ENCODE measurements at regions not wholly inside any gene's neighbourhood (a gene's known extent, or its start where the extent isn't known, plus 50 kb on each side); places are given as distances from the start of the nearest gene placed in this dataset.

GRCh38 chr7:12984117-12984516 is 296.7 kb downstream of the ARL4A start:
- no peaks in the 10 kb centered on the region for H3K27me3 ChIP-seq (ENCODE audit: control insufficient read depth, insufficient read depth, low read length)
- H3K36me3 ChIP-seq (ENCODE audit: control insufficient read depth in 2 of 3, insufficient read depth in 3 of 3, low read length in 3 of 3): no peaks in the 10 kb centered on the region
- no peak for TF ChIP-seq CTCF (IDR thresholded peaks at IDR 0.05; ENCODE audit: borderline replicate concordance, extremely low read depth, insufficient read depth)
- no peak overlapping the region for H3K4me3 ChIP-seq (ENCODE audit: low read length in 3 of 3)
- peak in 1 of 5 donors; percentile 11 for DNase-seq
- no peak overlapping the region for H3K27ac ChIP-seq (ENCODE audit: low read depth in 2 of 2, low read length in 2 of 2)
- H3K9me3 ChIP-seq (ENCODE audit: control insufficient read depth in 2 of 3, insufficient read depth in 1 of 3, low read length in 3 of 3): no peaks in the 10 kb centered on the region
- no peak overlapping the region for H3K9ac ChIP-seq (ENCODE audit: low read length in 3 of 3)
- H3K4me1 ChIP-seq (ENCODE audit: control insufficient read depth in 2 of 3, insufficient read depth in 2 of 3, low read depth in 1 of 3, low read length in 3 of 3): no peaks in the 10 kb centered on the region
- FAIRE-seq: no peak
- intact Hi-C loops (cut with DNase I): no loop called here

GRCh38 chr7:12985228-12985627 is 297.8 kb downstream of the ARL4A start:
- TF ChIP-seq CTCF (IDR thresholded peaks at IDR 0.05; ENCODE audit: borderline replicate concordance, extremely low read depth, insufficient read depth): no peak
- H3K4me1 ChIP-seq (ENCODE audit: control insufficient read depth in 2 of 3, insufficient read depth in 2 of 3, low read depth in 1 of 3, low read length in 3 of 3): no peaks in the 10 kb centered on the region
- H3K9ac ChIP-seq (ENCODE audit: low read length in 3 of 3): no peak overlapping the region
- no peaks in the 10 kb centered on the region for H3K36me3 ChIP-seq (ENCODE audit: control insufficient read depth in 2 of 3, insufficient read depth in 3 of 3, low read length in 3 of 3)
- H3K4me3 ChIP-seq (ENCODE audit: low read length in 3 of 3): no peak overlapping the region
- FAIRE-seq: no peak
- no peak for DNase-seq
- H3K27ac ChIP-seq (ENCODE audit: low read depth in 2 of 2, low read length in 2 of 2): no peak overlapping the region
- intact Hi-C loops (cut with DNase I): no loop called here
- no peaks in the 10 kb centered on the region for H3K9me3 ChIP-seq (ENCODE audit: control insufficient read depth in 2 of 3, insufficient read depth in 1 of 3, low read length in 3 of 3)
- no peaks in the 10 kb centered on the region for H3K27me3 ChIP-seq (ENCODE audit: control insufficient read depth, insufficient read depth, low read length)

GRCh38 chr7:12985752-12986151 is 298.3 kb downstream of the ARL4A start:
- Histone ChIP-seq H3K9me3 (ENCODE audit: control insufficient read depth in 2 of 3, insufficient read depth in 1 of 3, low read length in 3 of 3) (no peaks in the 10 kb centered on the region), H3K27ac (ENCODE audit: low read depth in 2 of 2, low read length in 2 of 2) (no peak overlapping the region), H3K4me3 (ENCODE audit: low read length in 3 of 3) (no peak overlapping the region), H3K9ac (ENCODE audit: low read length in 3 of 3) (no peak overlapping the region), H3K36me3 (ENCODE audit: control insufficient read depth in 2 of 3, insufficient read depth in 3 of 3, low read length in 3 of 3) (no peaks in the 10 kb centered on the region), H3K27me3 (ENCODE audit: control insufficient read depth, insufficient read depth, low read length) (no peaks in the 10 kb centered on the region), H3K4me1 (ENCODE audit: control insufficient read depth in 2 of 3, insufficient read depth in 2 of 3, low read depth in 1 of 3, low read length in 3 of 3) (no peaks in the 10 kb centered on the region)
- no peak for TF ChIP-seq CTCF (IDR thresholded peaks at IDR 0.05; ENCODE audit: borderline replicate concordance, extremely low read depth, insufficient read depth)
- intact Hi-C loops (cut with DNase I): no loop called here
- DNase-seq (no peak), FAIRE-seq (no peak)

DNA sequence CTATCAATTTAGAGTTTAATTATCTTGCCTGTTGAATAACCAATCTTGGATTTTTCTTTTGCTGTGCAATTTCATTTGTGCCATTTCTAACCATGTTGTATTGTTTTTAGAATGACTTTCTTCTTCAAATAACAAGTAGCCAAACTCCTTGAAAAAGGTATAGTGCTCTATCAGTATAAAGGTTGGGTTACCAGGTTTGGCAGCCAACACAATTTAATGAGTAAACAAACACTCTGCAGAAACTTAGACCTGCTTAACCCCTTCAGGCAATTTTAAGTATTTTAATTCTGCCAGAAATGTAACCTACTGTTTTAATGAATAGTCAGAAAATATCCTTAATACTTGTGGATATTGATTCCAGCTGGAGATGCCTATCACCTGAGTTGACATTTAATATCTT is 299.8 kb downstream of the ARL4A start:
- H3K4me3 ChIP-seq (ENCODE audit: low read length in 3 of 3): no peak overlapping the region
- H3K4me1 ChIP-seq (ENCODE audit: control insufficient read depth in 2 of 3, insufficient read depth in 2 of 3, low read depth in 1 of 3, low read length in 3 of 3): no peaks in the 10 kb centered on the region
- no peak overlapping the region for H3K9ac ChIP-seq (ENCODE audit: low read length in 3 of 3)
- intact Hi-C loops (cut with DNase I): no loop called here
- H3K27me3 ChIP-seq (ENCODE audit: control insufficient read depth, insufficient read depth, low read length): no peaks in the 10 kb centered on the region
- no peak for TF ChIP-seq CTCF (IDR thresholded peaks at IDR 0.05; ENCODE audit: borderline replicate concordance, extremely low read depth, insufficient read depth)
- no peaks in the 10 kb centered on the region for H3K36me3 ChIP-seq (ENCODE audit: control insufficient read depth in 2 of 3, insufficient read depth in 3 of 3, low read length in 3 of 3)
- H3K9me3 ChIP-seq (ENCODE audit: control insufficient read depth in 2 of 3, insufficient read depth in 1 of 3, low read length in 3 of 3): no peaks in the 10 kb centered on the region
- no peak overlapping the region for H3K27ac ChIP-seq (ENCODE audit: low read depth in 2 of 2, low read length in 2 of 2)
- FAIRE-seq (no peak), DNase-seq (no peak)
